ENCODE measurements at regions not wholly inside any gene's neighbourhood (a gene's known extent, or its start where the extent isn't known, plus 50 kb on each side); places are given as distances from the start of the nearest gene placed in this dataset.

- TF ChIP-seq YY1 (IDR thresholded peaks at IDR 0.05) = no peak
- no peak for TF ChIP-seq RXRA (IDR thresholded peaks at IDR 0.05)
- TF ChIP-seq CTCF (IDR thresholded peaks at IDR 0.05; ENCODE audit: low read depth, low read length, missing input control) = no peak
- TF ChIP-seq NR2F2 (IDR thresholded peaks at IDR 0.05) = no peak
- TF ChIP-seq JUND (IDR thresholded peaks at IDR 0.05) = no peak
- no peak for TF ChIP-seq TAF1 (conservative IDR thresholded peaks at IDR 0.05)
- no peak for TF ChIP-seq REST (IDR thresholded peaks at IDR 0.05)
- no peak for TF ChIP-seq SP1 (IDR thresholded peaks at IDR 0.05)
- no peak for TF ChIP-seq ZBTB33 (IDR thresholded peaks at IDR 0.05)
These were observed 191.6 kb upstream of the CADM1 start for GRCh38 chr11:115695677-115696364.
